Activated T-helper 2 cell treated with anti-CD3 and anti-CD28 coated beads, Interferon-gamma antibody, Interleukin-2, Interleukin-4, amounts not matched to agents 10 μg/mL and 5 μg/mL and 100 μg/mL, durations not matched to agents 14 hours and 24 hours and 36 hours (primary cell): ENCODE measurements at regions not wholly inside any gene's neighbourhood (a gene's known extent, or its start where the extent isn't known, plus 50 kb on each side); places are given as distances from the start of the nearest gene placed in this dataset.

Experiments used
- DNase-seq: peaks from one replicate; pipeline ENCODE4 v3.0.0; 2021; ENCODE audit warnings: low spot score
- H3K27ac Mint-ChIP-seq: one replicate; pipeline ENCODE4 v1.8.0; 2021; ENCODE audit warnings: mixed read lengths
- H3K27me3 Mint-ChIP-seq: one replicate; pipeline ENCODE4 v1.8.0; 2021; ENCODE audit warnings: low read depth, mixed read lengths
- H3K36me3 Mint-ChIP-seq: one replicate; pipeline ENCODE4 v1.8.0; 2021; ENCODE audit warnings: low read depth, mixed read lengths
- H3K4me1 Mint-ChIP-seq: one replicate; pipeline ENCODE4 v1.8.0; 2021; ENCODE audit warnings: low read depth, mixed read lengths
- H3K4me3 Mint-ChIP-seq: one replicate; pipeline ENCODE4 v1.8.0; 2021; ENCODE audit warnings: low read depth, mild to moderate bottlenecking, moderate library complexity, mixed read lengths
- H3K9me3 Mint-ChIP-seq: one replicate; pipeline ENCODE4 v1.8.0; 2021; ENCODE audit warnings: mixed read lengths
- intact Hi-C: fragments of 100-400 bp; cut with micrococcal nuclease; formaldehyde crosslinking; loops from one replicate; pipeline ENCODE4 v1.15.1; 2023

- H3K27ac Mint-ChIP-seq = no peak overlapping the region
- DNase-seq = no peak
- H3K4me3 Mint-ChIP-seq = no peak overlapping the region
- no peaks in the 10 kb centered on the region for H3K4me1 Mint-ChIP-seq
- no peaks in the 10 kb centered on the region for H3K36me3 Mint-ChIP-seq
- intact Hi-C loops = loop anchor here (10.0 kb wide), 1 partner anchor 845 kb away; no protein-coding TSS in a partner anchor
- peaks cover 54% of the 10 kb centered on the region for H3K27me3 Mint-ChIP-seq
- H3K9me3 Mint-ChIP-seq = no peaks in the 10 kb centered on the region
Measured at GRCh38 chr5:115469904-115470516, 74.6 kb downstream of the FEM1C start.

GRCh38 chr5:115467628-115468027 is 76.9 kb downstream of the FEM1C start:
- no peak for DNase-seq
- no peak overlapping the region for H3K27ac Mint-ChIP-seq
- intact Hi-C loops = loop anchor here (10.0 kb wide), 1 partner anchor 847 kb away; no protein-coding TSS in a partner anchor
- peaks cover 6% of the 10 kb centered on the region for H3K4me1 Mint-ChIP-seq
- no peaks in the 10 kb centered on the region for H3K36me3 Mint-ChIP-seq
- no peak overlapping the region for H3K4me3 Mint-ChIP-seq
- peaks cover 60% of the 10 kb centered on the region for H3K27me3 Mint-ChIP-seq
- H3K9me3 Mint-ChIP-seq = no peaks in the 10 kb centered on the region

GRCh38 chr5:115465431-115465830 is 79.1 kb downstream of the FEM1C start:
- DNase-seq = no peak
- no peak overlapping the region for H3K27ac Mint-ChIP-seq
- H3K36me3 Mint-ChIP-seq = no peaks in the 10 kb centered on the region
- no peak overlapping the region for H3K4me3 Mint-ChIP-seq
- H3K9me3 Mint-ChIP-seq = no peaks in the 10 kb centered on the region
- peaks cover 6% of the 10 kb centered on the region for H3K4me1 Mint-ChIP-seq
- peaks cover 53% of the 10 kb centered on the region for H3K27me3 Mint-ChIP-seq
- intact Hi-C loops = loop anchor here (10.0 kb wide), 1 partner anchor 849 kb away; no protein-coding TSS in a partner anchor

GRCh38 chr5:115463983-115464382 is 80.6 kb downstream of the FEM1C start:
- Mint-ChIP-seq H3K36me3 (no peaks in the 10 kb centered on the region), H3K4me1 (peaks cover 6% of the 10 kb centered on the region), H3K9me3 (no peaks in the 10 kb centered on the region), H3K27ac (no peak overlapping the region), H3K27me3 (peaks cover 50% of the 10 kb centered on the region), H3K4me3 (no peak overlapping the region)
- DNase-seq = no peak
- intact Hi-C loops = loop anchor here (5.0 to 10.0 kb wide), 2 partner anchors 378 to 851 kb away; partner anchors contain the start of genes AP3S1 and ATG12

- intact Hi-C loops = loop anchor here (1.0 to 10.0 kb wide), 8 partner anchors 26 to 853 kb away; partner anchors contain the start of genes AP3S1, ATG12 and FEM1C
- peaks cover 6% of the 10 kb centered on the region for H3K4me1 Mint-ChIP-seq
- H3K9me3 Mint-ChIP-seq = no peaks in the 10 kb centered on the region
- DNase-seq = peak; percentile 37
- H3K27ac Mint-ChIP-seq = no peak overlapping the region
- no peaks in the 10 kb centered on the region for H3K36me3 Mint-ChIP-seq
- peak overlapping the region; percentile 27 for H3K4me3 Mint-ChIP-seq
- peaks cover 39% of the 10 kb centered on the region for H3K27me3 Mint-ChIP-seq
Measured at GRCh38 chr5:115461506-115462290, 82.9 kb downstream of the FEM1C start.

- intact Hi-C loops = loop anchor here (1.0 to 10.0 kb wide), 8 partner anchors 26 to 854 kb away; partner anchors contain the start of genes AP3S1, ATG12 and FEM1C
- H3K27ac Mint-ChIP-seq = no peak overlapping the region
- no peaks in the 10 kb centered on the region for H3K9me3 Mint-ChIP-seq
- no peak overlapping the region for H3K4me3 Mint-ChIP-seq
- no peaks in the 10 kb centered on the region for H3K36me3 Mint-ChIP-seq
- DNase-seq = no peak
- peaks cover 6% of the 10 kb centered on the region for H3K4me1 Mint-ChIP-seq
- peaks cover 36% of the 10 kb centered on the region for H3K27me3 Mint-ChIP-seq
Measured at GRCh38 chr5:115461093-115461492, 83.5 kb downstream of the FEM1C start.

GRCh38 chr5:115460472-115460871 is 84.1 kb downstream of the FEM1C start:
- Mint-ChIP-seq H3K27ac (no peak overlapping the region), H3K4me3 (no peak overlapping the region), H3K9me3 (no peaks in the 10 kb centered on the region), H3K4me1 (peaks cover 6% of the 10 kb centered on the region), H3K36me3 (no peaks in the 10 kb centered on the region), H3K27me3 (peaks cover 34% of the 10 kb centered on the region)
- DNase-seq = no peak
- intact Hi-C loops = loop anchor here (2.0 to 10.0 kb wide), 4 partner anchors 82 to 854 kb away; partner anchors contain the start of genes AP3S1 and ATG12

GRCh38 chr5:115459855-115460341 is 84.7 kb downstream of the FEM1C start:
- Mint-ChIP-seq H3K4me1 (peaks cover 6% of the 10 kb centered on the region), H3K4me3 (no peak overlapping the region), H3K27ac (no peak overlapping the region), H3K9me3 (no peaks in the 10 kb centered on the region), H3K27me3 (peaks cover 29% of the 10 kb centered on the region), H3K36me3 (no peaks in the 10 kb centered on the region)
- intact Hi-C loops = loop anchor here (2.0 to 10.0 kb wide), 4 partner anchors 81 to 855 kb away; partner anchors contain the start of genes AP3S1 and ATG12
- DNase-seq = no peak

- Mint-ChIP-seq H3K4me1 (peaks cover 1% of the 10 kb centered on the region), H3K36me3 (no peaks in the 10 kb centered on the region), H3K4me3 (no peak overlapping the region), H3K27ac (no peak overlapping the region), H3K9me3 (no peaks in the 10 kb centered on the region), H3K27me3 (peaks cover 15% of the 10 kb centered on the region)
- intact Hi-C loops = no loop called here
- DNase-seq = no peak
Measured at GRCh38 chr5:115458416-115458815, 86.2 kb downstream of the FEM1C start.

GRCh38 chr5:115458003-115458409 is 86.6 kb downstream of the FEM1C start:
- Mint-ChIP-seq H3K36me3 (no peaks in the 10 kb centered on the region), H3K9me3 (no peaks in the 10 kb centered on the region), H3K4me1 (peaks cover 1% of the 10 kb centered on the region), H3K4me3 (no peak overlapping the region), H3K27me3 (peaks cover 15% of the 10 kb centered on the region), H3K27ac (no peak overlapping the region)
- DNase-seq = no peak
- intact Hi-C loops = no loop called here

GRCh38 chr5:115457571-115457970 is 87.0 kb downstream of the FEM1C start:
- intact Hi-C loops = no loop called here
- H3K27ac Mint-ChIP-seq = no peak overlapping the region
- H3K9me3 Mint-ChIP-seq = no peaks in the 10 kb centered on the region
- DNase-seq = no peak
- H3K4me3 Mint-ChIP-seq = no peak overlapping the region
- H3K4me1 Mint-ChIP-seq = no peaks in the 10 kb centered on the region
- no peaks in the 10 kb centered on the region for H3K36me3 Mint-ChIP-seq
- peaks cover 15% of the 10 kb centered on the region for H3K27me3 Mint-ChIP-seq

GRCh38 chr5:115456539-115457040 is 88.0 kb downstream of the FEM1C start:
- H3K36me3 Mint-ChIP-seq = no peaks in the 10 kb centered on the region
- intact Hi-C loops = no loop called here
- H3K4me3 Mint-ChIP-seq = no peak overlapping the region
- no peaks in the 10 kb centered on the region for H3K9me3 Mint-ChIP-seq
- peaks cover 11% of the 10 kb centered on the region for H3K27me3 Mint-ChIP-seq
- no peaks in the 10 kb centered on the region for H3K4me1 Mint-ChIP-seq
- no peak overlapping the region for H3K27ac Mint-ChIP-seq
- DNase-seq = no peak
